ENCODE measurements at regions not wholly inside any gene's neighbourhood (a gene's known extent, or its start where the extent isn't known, plus 50 kb on each side); places are given as distances from the start of the nearest gene placed in this dataset.

DNA sequence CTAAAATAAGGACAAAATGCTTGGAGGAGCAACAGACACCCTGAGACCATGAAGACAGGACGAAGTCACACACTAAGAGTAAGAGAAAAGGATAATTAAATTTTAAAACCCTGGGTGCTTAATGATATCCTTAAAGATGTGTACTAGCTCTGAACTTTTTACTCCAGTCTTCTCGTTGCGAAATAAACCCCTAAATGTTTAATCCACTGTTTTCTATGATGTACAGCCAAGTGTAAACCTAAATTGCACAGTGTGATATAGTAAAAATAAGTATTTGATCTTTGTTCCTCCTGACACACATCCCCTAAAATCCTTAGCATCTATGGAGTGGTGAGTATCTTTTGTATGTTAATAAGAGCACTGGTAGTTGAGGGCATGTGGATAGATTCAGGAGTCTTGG lies 157.5 kb upstream of the PKDCC start:
- TF ChIP-seq CTCF (IDR thresholded peaks at IDR 0.05; ENCODE audit: low read depth, low read length) (no peak), EZH2phosphoT487 (IDR thresholded peaks at IDR 0.05; ENCODE audit: low read depth) (no peak)
